ENCODE measurements at regions not wholly inside any gene's neighbourhood (a gene's known extent, or its start where the extent isn't known, plus 50 kb on each side); places are given as distances from the start of the nearest gene placed in this dataset.
"Not testable (repeated sequence)": the region's sequence is repeated elsewhere in the genome, so short reads cannot be mapped to it uniquely, and the experiment has no call there.

- H3K27me3 Mint-ChIP-seq (ENCODE audit: unreplicated experiment) = no peaks in the 10 kb centered on the region
- H3K9me3 Mint-ChIP-seq (ENCODE audit: unreplicated experiment) = peaks cover 15% of the 10 kb centered on the region
- TF ChIP-seq, protein P1, sequence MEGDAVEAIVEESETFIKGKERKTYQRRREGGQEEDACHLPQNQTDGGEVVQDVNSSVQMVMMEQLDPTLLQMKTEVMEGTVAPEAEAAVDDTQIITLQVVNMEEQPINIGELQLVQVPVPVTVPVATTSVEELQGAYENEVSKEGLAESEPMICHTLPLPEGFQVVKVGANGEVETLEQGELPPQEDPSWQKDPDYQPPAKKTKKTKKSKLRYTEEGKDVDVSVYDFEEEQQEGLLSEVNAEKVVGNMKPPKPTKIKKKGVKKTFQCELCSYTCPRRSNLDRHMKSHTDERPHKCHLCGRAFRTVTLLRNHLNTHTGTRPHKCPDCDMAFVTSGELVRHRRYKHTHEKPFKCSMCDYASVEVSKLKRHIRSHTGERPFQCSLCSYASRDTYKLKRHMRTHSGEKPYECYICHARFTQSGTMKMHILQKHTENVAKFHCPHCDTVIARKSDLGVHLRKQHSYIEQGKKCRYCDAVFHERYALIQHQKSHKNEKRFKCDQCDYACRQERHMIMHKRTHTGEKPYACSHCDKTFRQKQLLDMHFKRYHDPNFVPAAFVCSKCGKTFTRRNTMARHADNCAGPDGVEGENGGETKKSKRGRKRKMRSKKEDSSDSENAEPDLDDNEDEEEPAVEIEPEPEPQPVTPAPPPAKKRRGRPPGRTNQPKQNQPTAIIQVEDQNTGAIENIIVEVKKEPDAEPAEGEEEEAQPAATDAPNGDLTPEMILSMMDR (IDR thresholded peaks at IDR 0.05) = no peak
- peaks cover 14% of the 10 kb centered on the region for H3K36me3 Mint-ChIP-seq (ENCODE audit: unreplicated experiment)
- H3K4me3 Mint-ChIP-seq (ENCODE audit: unreplicated experiment) = no peak overlapping the region
- H3K4me1 Mint-ChIP-seq (ENCODE audit: unreplicated experiment) = peaks cover 47% of the 10 kb centered on the region
- peak overlapping the region; percentile 32 for H3K27ac Mint-ChIP-seq (ENCODE audit: unreplicated experiment)
- DNase-seq (ENCODE audit: extremely low spot score, unreplicated experiment) = no peak
Observed at GRCh38 chr17:63279498-63280230, 166.4 kb downstream of the CYB561 start.

DNA sequence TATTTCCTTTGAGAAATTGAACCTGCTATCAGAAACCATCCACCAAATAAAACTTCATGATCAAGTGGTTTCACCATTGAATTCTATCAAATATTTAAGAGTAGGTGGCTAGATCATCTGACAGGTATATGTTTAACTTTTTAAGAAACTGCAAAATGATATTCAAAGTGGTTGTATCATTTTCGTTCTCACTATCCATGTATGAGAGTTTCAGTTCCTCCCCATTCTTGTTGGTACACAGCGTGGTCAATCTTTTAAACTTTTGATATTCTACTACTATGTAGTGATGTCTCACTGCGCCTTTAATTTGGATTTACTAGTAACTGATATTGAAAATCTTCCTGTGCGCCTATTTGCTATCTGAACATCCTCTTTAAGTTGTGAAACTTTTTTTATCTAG, 163.7 kb downstream of the CYB561 start:
- H3K4me1 Mint-ChIP-seq (ENCODE audit: unreplicated experiment) = peaks cover 21% of the 10 kb centered on the region
- no peaks in the 10 kb centered on the region for H3K27me3 Mint-ChIP-seq (ENCODE audit: unreplicated experiment)
- H3K27ac Mint-ChIP-seq (ENCODE audit: unreplicated experiment) = no peak overlapping the region
- DNase-seq (ENCODE audit: extremely low spot score, unreplicated experiment) = no peak
- peaks cover 27% of the 10 kb centered on the region for H3K36me3 Mint-ChIP-seq (ENCODE audit: unreplicated experiment)
- H3K9me3 Mint-ChIP-seq (ENCODE audit: unreplicated experiment) = peaks cover 31% of the 10 kb centered on the region
- H3K4me3 Mint-ChIP-seq (ENCODE audit: unreplicated experiment) = no peak overlapping the region
- TF ChIP-seq, protein P1 (IDR thresholded peaks at IDR 0.05) = no peak

DNA sequence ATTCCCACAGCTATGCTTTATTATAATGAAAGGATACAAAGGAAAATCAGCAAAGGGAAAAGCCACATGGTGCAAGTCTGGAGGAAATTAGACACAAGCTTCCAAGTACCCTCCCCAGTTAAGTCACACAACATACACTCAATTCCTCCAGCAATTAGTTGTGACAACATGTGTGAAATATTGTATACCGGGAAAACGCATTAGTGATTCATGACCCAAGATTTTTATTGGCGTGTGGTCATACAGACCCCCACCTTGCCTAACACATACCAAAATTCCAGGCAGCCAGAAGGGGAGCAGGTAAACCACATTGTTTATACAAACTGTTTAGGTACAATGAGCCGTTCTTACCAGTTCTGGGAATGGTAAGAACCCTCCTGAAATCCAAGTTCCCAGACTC, 160.6 kb downstream of the CYB561 start:
- Mint-ChIP-seq H3K27ac (ENCODE audit: unreplicated experiment) (no peak overlapping the region), H3K9me3 (ENCODE audit: unreplicated experiment) (peaks cover 31% of the 10 kb centered on the region), H3K4me1 (ENCODE audit: unreplicated experiment) (peaks cover 6% of the 10 kb centered on the region), H3K4me3 (ENCODE audit: unreplicated experiment) (no peak overlapping the region), H3K36me3 (ENCODE audit: unreplicated experiment) (peaks cover 31% of the 10 kb centered on the region), H3K27me3 (ENCODE audit: unreplicated experiment) (no peaks in the 10 kb centered on the region)
- no peak for DNase-seq (ENCODE audit: extremely low spot score, unreplicated experiment)
- TF ChIP-seq, protein P1 (IDR thresholded peaks at IDR 0.05) = no peak

DNA sequence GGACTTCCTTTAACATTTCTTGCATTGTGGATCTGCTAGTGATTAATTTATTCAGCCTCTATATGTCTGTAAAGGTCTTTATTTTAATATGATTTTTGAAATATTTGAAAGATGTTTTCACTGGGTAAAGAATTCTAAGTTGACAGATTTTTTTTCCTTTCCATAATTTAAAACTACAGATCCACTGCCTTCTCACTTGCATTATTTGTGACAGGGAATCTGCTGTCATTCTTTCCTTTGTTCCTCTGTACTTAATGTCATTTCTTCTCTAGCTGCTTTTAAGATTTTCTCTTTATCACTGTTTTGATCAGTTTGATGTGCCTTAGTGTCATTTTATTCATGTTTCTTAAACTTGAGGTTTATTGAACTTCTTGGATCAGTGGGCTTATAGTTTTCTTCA, 159.9 kb downstream of the CYB561 start:
- no peaks in the 10 kb centered on the region for H3K27me3 Mint-ChIP-seq (ENCODE audit: unreplicated experiment)
- peaks cover 8% of the 10 kb centered on the region for H3K4me1 Mint-ChIP-seq (ENCODE audit: unreplicated experiment)
- TF ChIP-seq, protein P1 (IDR thresholded peaks at IDR 0.05) = no peak
- H3K4me3 Mint-ChIP-seq (ENCODE audit: unreplicated experiment) = no peak overlapping the region
- H3K27ac Mint-ChIP-seq (ENCODE audit: unreplicated experiment) = no peak overlapping the region
- peaks cover 31% of the 10 kb centered on the region for H3K9me3 Mint-ChIP-seq (ENCODE audit: unreplicated experiment)
- H3K36me3 Mint-ChIP-seq (ENCODE audit: unreplicated experiment) = peaks cover 31% of the 10 kb centered on the region
- DNase-seq (ENCODE audit: extremely low spot score, unreplicated experiment) = no peak

DNA sequence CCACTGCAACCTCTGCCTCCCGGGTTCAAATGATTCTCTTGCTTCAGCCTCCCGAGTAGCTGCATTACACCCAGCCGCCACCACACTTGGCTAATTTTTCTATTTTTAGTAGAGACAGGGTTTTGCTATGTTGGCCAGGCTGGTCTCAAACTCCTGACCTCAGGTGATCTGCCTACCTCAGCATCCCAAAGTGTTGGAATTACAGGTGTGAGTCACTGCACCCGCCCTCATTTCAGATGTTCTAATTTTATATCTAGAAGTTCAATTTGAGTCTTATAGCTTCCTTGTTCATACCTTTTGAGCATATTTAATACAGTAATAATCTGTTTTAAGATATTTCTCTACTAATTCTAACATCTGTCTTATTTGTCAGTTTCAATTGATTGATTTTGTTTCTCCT, 159.1 kb downstream of the CYB561 start:
- not testable (repeated sequence) for H3K4me3 Mint-ChIP-seq (ENCODE audit: unreplicated experiment); H3K27ac Mint-ChIP-seq (ENCODE audit: unreplicated experiment); DNase-seq (ENCODE audit: extremely low spot score, unreplicated experiment); H3K27me3 Mint-ChIP-seq (ENCODE audit: unreplicated experiment); H3K4me1 Mint-ChIP-seq (ENCODE audit: unreplicated experiment)
- Mint-ChIP-seq H3K9me3 (ENCODE audit: unreplicated experiment) (peaks cover 31% of the 10 kb centered on the region), H3K36me3 (ENCODE audit: unreplicated experiment) (peaks cover 31% of the 10 kb centered on the region)
